Transverse colon (tissue), 4 donors: ENCODE measurements at regions not wholly inside any gene's neighbourhood (a gene's known extent, or its start where the extent isn't known, plus 50 kb on each side); places are given as distances from the start of the nearest gene placed in this dataset.

ENCODE experiments used
- CTCF ChIP-seq, 5 experiments: fragments of 200-600 bp in 3 of 5; fragments of 450-650 bp in 2 of 5; sonication (generic) in 3 of 5; IDR thresholded peaks; 1 replicate in 2 of 5; 2 replicates in 3 of 5; pipeline ENCODE4 v1.5.1; 2016 to 2017; ENCODE audit warnings: antibody characterized with exemption in 5 of 5, inconsistent platforms in 3 of 5, mild to moderate bottlenecking in 2 of 5, moderate library complexity in 1 of 5
- EP300 ChIP-seq: sonication (generic); formaldehyde crosslinking; IDR thresholded peaks from one replicate; pipeline ENCODE4 v1.6.1; 2017; ENCODE audit warnings: antibody characterized with exemption, low read depth
- POLR2A ChIP-seq: fragments of 450-650 bp; IDR thresholded peaks from one replicate; pipeline ENCODE4 v1.6.1; 2016; ENCODE audit warnings: antibody characterized with exemption, mild to moderate bottlenecking, moderate library complexity
- POLR2AphosphoS5 ChIP-seq, 3 donors: sonication (generic); formaldehyde crosslinking; IDR thresholded peaks; one replicate each; pipeline ENCODE4 v1.6.1; 2016; ENCODE audit warnings: antibody characterized with exemption in 3 of 3

- TF ChIP-seq POLR2A = no peak
- TF ChIP-seq EP300 = no peak
- TF ChIP-seq CTCF (IDR thresholded peaks at IDR 0.05) = no peak
- TF ChIP-seq POLR2AphosphoS5 (IDR thresholded peaks at IDR 0.05) = no peak
Observed at GRCh38 chr18:60775978-60776377, 403.4 kb upstream of the MC4R start.
